ENCODE measurements at regions not wholly inside any gene's neighbourhood (a gene's known extent, or its start where the extent isn't known, plus 50 kb on each side); places are given as distances from the start of the nearest gene placed in this dataset.

DNA sequence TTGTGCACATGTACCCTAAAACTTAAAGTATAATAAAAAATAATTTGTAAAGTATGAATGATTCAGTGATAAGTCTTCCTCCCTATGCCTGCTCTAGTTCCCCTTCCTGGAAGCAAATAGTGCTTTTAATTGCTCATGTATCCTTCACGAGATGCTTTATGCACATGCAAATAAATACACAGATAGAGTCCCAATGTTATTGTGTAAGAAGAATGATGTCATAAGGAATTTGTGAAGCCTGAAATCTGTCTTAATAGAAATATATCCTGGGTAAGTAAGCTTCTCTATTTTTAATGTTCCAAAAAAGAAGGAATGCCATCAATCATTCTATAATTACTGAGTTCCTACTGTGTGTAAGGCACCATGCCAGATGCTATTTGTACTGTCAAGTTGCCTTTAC, 157.5 kb upstream of the SLC4A4 start:
- Histone ChIP-seq H3K14ac (ENCODE audit: insufficient read length) (no peak overlapping the region), H3K23ac (ENCODE audit: insufficient read length) (no peak overlapping the region), H2BK120ac (replicated peaks; ENCODE audit: low read depth, low read length) (no peak overlapping the region), H2AK5ac (ENCODE audit: low read depth, low read length) (no peak overlapping the region), H3K79me1 (ENCODE audit: low read depth, low read length) (no peaks in the 10 kb centered on the region), H3K36me3 (ENCODE audit: control insufficient read depth in 2 of 4, insufficient read depth in 4 of 4, low read length in 3 of 4) (no peaks in the 10 kb centered on the region), H2BK20ac (ENCODE audit: low read length) (no peak overlapping the region), H2BK15ac (ENCODE audit: low read length) (no peak overlapping the region), H2BK5ac (ENCODE audit: low read depth, low read length) (no peak overlapping the region), H3K4me3 (ENCODE audit: extremely low read depth in 1 of 4, insufficient read depth in 2 of 4, low read depth in 3 of 4, low read length in 4 of 4) (no peak overlapping the region), H3K4ac (replicated peaks; ENCODE audit: insufficient read length, low read depth, low read length) (no peak overlapping the region), H3K9ac (replicated peaks in 1 of 4; ENCODE audit: extremely low read depth in 1 of 4, low read depth in 3 of 4, low read length in 3 of 4) (no peak overlapping the region), H4K8ac (ENCODE audit: extremely low read depth, insufficient read depth, low read length) (no peak overlapping the region), H3K79me2 (ENCODE audit: control insufficient read depth in 1 of 2, insufficient read depth in 2 of 2, low read length in 2 of 2) (no peaks in the 10 kb centered on the region), H3K4me2 (ENCODE audit: insufficient read depth in 1 of 2, low read depth in 2 of 2, low read length in 2 of 2) (no peak overlapping the region), H2AFZ (ENCODE audit: low read length) (no peak overlapping the region), H3K4me1 (replicated peaks in 1 of 4; ENCODE audit: control insufficient read depth in 3 of 4, insufficient read depth in 4 of 4, low read length in 3 of 4) (0 out of 7 replicates have a peak, but pooled peaks cover 0 to 4% (median 0%) of the 10 kb centered on the region in 4 experiments), H4K91ac (replicated peaks; ENCODE audit: insufficient read length, low read length) (no peak overlapping the region), H4K20me1 (replicated peaks in 1 of 2; ENCODE audit: control insufficient read depth in 1 of 2, insufficient read depth in 2 of 2, low read length in 2 of 2) (no peaks in the 10 kb centered on the region), H3K18ac (ENCODE audit: extremely low read depth, low read length) (no peak overlapping the region), H4K5ac (ENCODE audit: insufficient read length, low read depth, low read length) (no peak overlapping the region), H3K27me3 (replicated peaks in 1 of 4; ENCODE audit: control insufficient read depth in 3 of 4, extremely low read depth in 1 of 4, insufficient read depth in 3 of 4, low read length in 3 of 4) (peaks cover 3 to 16% (median 8%) of the 10 kb centered on the region in 4 experiments; a peak in 6 of 7 replicates), H2BK12ac (ENCODE audit: low read depth, low read length) (no peak overlapping the region), H3K9me3 (ENCODE audit: insufficient read depth in 2 of 2, low read depth in 1 of 2, low read length in 1 of 2) (no peaks in the 10 kb centered on the region), H3K56ac (replicated peaks; ENCODE audit: insufficient read length, low read depth, low read length) (no peak overlapping the region), H3K23me2 (ENCODE audit: low read depth, low read length) (no peaks in the 10 kb centered on the region), H3K27ac (ENCODE audit: low read depth, low read length) (no peak overlapping the region)
- DNase-seq (ENCODE audit: low read depth in 1 of 2, low spot score in 2 of 2) (no peak), FAIRE-seq (no peak)
- TF ChIP-seq ZNF274 (IDR thresholded peaks at IDR 0.05; ENCODE audit: borderline replicate concordance, extremely low read depth, low read length) (no peak), RAD21 (IDR thresholded peaks at IDR 0.05 in 1 of 2, conservative IDR thresholded peaks at IDR 0.05 in 1 of 2; ENCODE audit: low read depth in 2 of 2, low read length in 2 of 2) (no peak), KDM4A (IDR thresholded peaks at IDR 0.05; ENCODE audit: low read depth, low read length, severe bottlenecking) (no peak), KDM5A (IDR thresholded peaks at IDR 0.05; ENCODE audit: low read length) (no peak), RXRA (IDR thresholded peaks at IDR 0.05; ENCODE audit: insufficient read depth, low read depth, low read length) (no peak), JUND (IDR thresholded peaks at IDR 0.05; ENCODE audit: low read length) (no peak), NANOG (IDR thresholded peaks at IDR 0.05; ENCODE audit: insufficient read depth, low read depth, low read length, poor library complexity, severe bottlenecking) (no peak)
- POLR2A ChIA-PET (ENCODE audit: partially characterized antibody): no interaction called here
- 92% methylated on average over 1 of the region's 1 CpG; no CpG with 5 or more reads in 1 of the 2 experiments for WGBS, 2 experiments (ENCODE audit: extremely low coverage in 1 of 2, insufficient coverage in 1 of 2, insufficient read length in 1 of 2, insufficient replicate concordance in 2 of 2, low coverage in 1 of 2, low lambda C conversion rate in 2 of 2, missing lambda C conversion rate in 1 of 2)
- CTCF ChIA-PET (ENCODE audit: partially characterized antibody): no interaction called here
